ENCODE measurements at regions not wholly inside any gene's neighbourhood (a gene's known extent, or its start where the extent isn't known, plus 50 kb on each side); places are given as distances from the start of the nearest gene placed in this dataset.

GRCh38 chr6:121956782-121957181 is 442.7 kb upstream of the HSF2 start:
- no peak overlapping the region for H3K4me3 ChIP-seq (ENCODE audit: low read length, poor library complexity, severe bottlenecking)
- no peaks in the 10 kb centered on the region for H3F3A ChIP-seq (ENCODE audit: low read depth)
- H2AFZ ChIP-seq (ENCODE audit: low read length), result no peak overlapping the region
- no peaks in the 10 kb centered on the region for H3K9me3 ChIP-seq (ENCODE audit: insufficient read depth, low read depth, low read length)
- TF ChIP-seq CTCF (conservative IDR thresholded peaks at IDR 0.05; ENCODE audit: low read length), result no peak
- no peak for TF ChIP-seq EZH2phosphoT487 (IDR thresholded peaks at IDR 0.05; ENCODE audit: borderline replicate concordance)
- no peak overlapping the region for H3K4me2 ChIP-seq (ENCODE audit: low read depth, low read length, poor library complexity, severe bottlenecking)
- H4K20me1 ChIP-seq (ENCODE audit: insufficient read depth, low read length, poor library complexity, severe bottlenecking), result no peaks in the 10 kb centered on the region
- no peaks in the 10 kb centered on the region for H3K79me2 ChIP-seq (ENCODE audit: insufficient read depth, low read length)
- H3K9me2 ChIP-seq (replicated peaks; ENCODE audit: low read depth, low read length), result no peaks in the 10 kb centered on the region
- peaks cover 24% of the 10 kb centered on the region for H3K27me3 ChIP-seq (ENCODE audit: insufficient read depth, low read length, poor library complexity, severe bottlenecking)
- peaks cover 6% of the 10 kb centered on the region for H3K4me1 ChIP-seq (ENCODE audit: insufficient read depth, low read length, poor library complexity, severe bottlenecking)
- H3K9ac ChIP-seq (ENCODE audit: low read depth, low read length, poor library complexity, severe bottlenecking), result no peak overlapping the region
- H3K36me3 ChIP-seq (ENCODE audit: insufficient read depth, low read length), result no peaks in the 10 kb centered on the region

- H4K20me1 ChIP-seq (ENCODE audit: insufficient read depth, low read length, poor library complexity, severe bottlenecking), result no peaks in the 10 kb centered on the region
- no peak overlapping the region for H3K9ac ChIP-seq (ENCODE audit: low read depth, low read length, poor library complexity, severe bottlenecking)
- no peaks in the 10 kb centered on the region for H3K79me2 ChIP-seq (ENCODE audit: insufficient read depth, low read length)
- H3K4me1 ChIP-seq (ENCODE audit: insufficient read depth, low read length, poor library complexity, severe bottlenecking), result peaks cover 6% of the 10 kb centered on the region
- H3K4me3 ChIP-seq (ENCODE audit: low read length, poor library complexity, severe bottlenecking), result peak overlapping the region; percentile 17
- no peaks in the 10 kb centered on the region for H3K36me3 ChIP-seq (ENCODE audit: insufficient read depth, low read length)
- H3F3A ChIP-seq (ENCODE audit: low read depth), result no peaks in the 10 kb centered on the region
- H2AFZ ChIP-seq (ENCODE audit: low read length), result no peak overlapping the region
- H3K27me3 ChIP-seq (ENCODE audit: insufficient read depth, low read length, poor library complexity, severe bottlenecking), result peaks cover 24% of the 10 kb centered on the region
- no peaks in the 10 kb centered on the region for H3K9me3 ChIP-seq (ENCODE audit: insufficient read depth, low read depth, low read length)
- H3K4me2 ChIP-seq (ENCODE audit: low read depth, low read length, poor library complexity, severe bottlenecking), result peak overlapping the region; percentile 58
- TF ChIP-seq EZH2phosphoT487 (IDR thresholded peaks at IDR 0.05; ENCODE audit: borderline replicate concordance) (no peak), CTCF (conservative IDR thresholded peaks at IDR 0.05; ENCODE audit: low read length) (no peak)
- no peaks in the 10 kb centered on the region for H3K9me2 ChIP-seq (replicated peaks; ENCODE audit: low read depth, low read length)
Observed at GRCh38 chr6:121959501-121959900, 440.0 kb upstream of the HSF2 start.

GRCh38 chr6:121961619-121962125 is 437.8 kb upstream of the HSF2 start:
- Histone ChIP-seq H3K79me2 (ENCODE audit: insufficient read depth, low read length) (no peaks in the 10 kb centered on the region), H4K20me1 (ENCODE audit: insufficient read depth, low read length, poor library complexity, severe bottlenecking) (no peaks in the 10 kb centered on the region), H3K4me2 (ENCODE audit: low read depth, low read length, poor library complexity, severe bottlenecking) (no peak overlapping the region), H3K27me3 (ENCODE audit: insufficient read depth, low read length, poor library complexity, severe bottlenecking) (peaks cover 22% of the 10 kb centered on the region), H3K4me1 (ENCODE audit: insufficient read depth, low read length, poor library complexity, severe bottlenecking) (peaks cover 6% of the 10 kb centered on the region), H3K9me2 (replicated peaks; ENCODE audit: low read depth, low read length) (no peaks in the 10 kb centered on the region), H3K9ac (ENCODE audit: low read depth, low read length, poor library complexity, severe bottlenecking) (no peak overlapping the region), H3K36me3 (ENCODE audit: insufficient read depth, low read length) (no peaks in the 10 kb centered on the region), H3K4me3 (ENCODE audit: low read length, poor library complexity, severe bottlenecking) (no peak overlapping the region), H3K9me3 (ENCODE audit: insufficient read depth, low read depth, low read length) (no peaks in the 10 kb centered on the region), H3F3A (ENCODE audit: low read depth) (no peaks in the 10 kb centered on the region), H2AFZ (ENCODE audit: low read length) (no peak overlapping the region)
- TF ChIP-seq CTCF (conservative IDR thresholded peaks at IDR 0.05; ENCODE audit: low read length) (no peak), EZH2phosphoT487 (IDR thresholded peaks at IDR 0.05; ENCODE audit: borderline replicate concordance) (no peak)

Data from Loucy (cell line).